ENCODE measurements at regions not wholly inside any gene's neighbourhood (a gene's known extent, or its start where the extent isn't known, plus 50 kb on each side); places are given as distances from the start of the nearest gene placed in this dataset.
"Not testable (repeated sequence)": the region's sequence is repeated elsewhere in the genome, so short reads cannot be mapped to it uniquely, and the experiment has no call there.

DNA sequence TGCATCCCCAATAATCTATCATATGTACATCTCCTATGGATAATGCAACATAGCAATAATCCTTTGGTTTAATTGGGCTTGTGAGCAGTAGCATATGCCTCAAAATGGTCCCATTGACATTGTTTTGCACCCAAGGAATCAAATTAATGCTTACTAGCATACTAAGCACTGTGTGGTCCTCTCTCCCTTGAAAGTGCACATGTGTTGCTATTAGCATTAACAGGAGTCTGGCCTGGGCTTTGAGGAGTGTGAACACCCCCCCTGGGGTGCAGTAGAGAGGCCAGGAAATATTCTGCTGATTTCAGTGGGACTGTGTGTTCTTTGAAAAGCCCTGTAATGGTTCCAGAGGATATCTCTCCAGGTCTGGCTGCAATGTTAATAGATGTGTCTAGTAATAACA is 1148.4 kb downstream of the VRK1 start:
- DNase-seq (ENCODE audit: low read depth), result no peak

DNA sequence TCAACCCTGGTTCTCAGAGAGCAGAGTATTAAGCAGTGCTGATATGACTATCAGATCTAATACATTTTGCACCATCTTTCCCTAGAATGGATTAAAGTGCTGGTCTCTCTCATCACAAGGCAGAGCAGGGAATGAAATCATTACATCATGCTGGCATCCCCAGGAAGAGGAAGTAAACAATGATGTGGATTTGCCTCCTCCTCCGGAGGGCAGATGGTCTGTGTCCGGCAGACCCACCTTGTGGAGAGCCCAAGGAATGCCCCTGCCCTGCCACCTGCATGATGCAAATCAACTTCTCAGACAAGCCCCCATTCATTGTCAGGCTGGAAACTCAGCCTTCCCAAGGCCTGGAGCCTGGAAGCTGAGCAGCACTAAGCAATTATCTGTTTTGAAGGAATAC is 1149.1 kb downstream of the VRK1 start:
- no peak for DNase-seq (ENCODE audit: low read depth)

DNA sequence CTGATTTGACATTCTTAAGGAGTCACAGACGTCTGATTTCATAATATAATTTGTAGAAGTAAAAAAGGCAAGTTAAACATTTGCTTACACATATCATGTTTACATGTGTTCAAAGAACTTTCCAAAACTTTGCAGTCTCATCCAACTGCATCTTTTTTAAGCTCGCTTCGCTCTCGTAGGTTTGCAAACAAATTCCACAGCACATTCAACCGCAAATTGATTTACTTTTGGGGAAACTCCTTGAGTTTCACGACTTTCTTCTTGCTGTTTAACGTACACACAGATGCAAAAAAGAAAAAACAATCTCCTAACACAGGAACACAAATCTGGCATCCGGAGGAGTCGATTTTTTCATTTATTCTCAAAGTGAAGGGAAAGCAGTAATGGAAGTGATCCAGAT is 1149.5 kb downstream of the VRK1 start:
- DNase-seq (ENCODE audit: low read depth), result no peak

DNA sequence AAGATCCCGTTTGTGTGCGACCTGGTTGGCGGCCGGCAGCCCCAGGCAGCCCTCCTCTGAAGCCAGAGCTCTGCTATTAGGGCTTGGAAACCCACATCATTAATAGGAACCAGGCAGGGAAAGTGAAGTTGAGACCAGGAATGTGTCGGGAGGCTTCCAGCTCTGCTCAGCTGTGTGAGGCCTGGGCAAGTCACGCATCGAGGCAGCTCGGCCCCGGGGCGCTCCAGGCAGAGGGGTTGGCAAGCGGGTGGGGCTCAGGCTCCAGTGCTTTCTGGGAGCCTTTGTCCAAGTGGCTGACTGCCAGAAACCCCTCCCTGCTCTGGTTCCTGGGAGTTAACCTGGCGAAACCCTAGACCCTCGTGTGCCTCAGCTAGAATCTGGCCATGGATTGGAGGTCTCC is 1151.7 kb downstream of the VRK1 start:
- no peak for DNase-seq (ENCODE audit: low read depth)

DNA sequence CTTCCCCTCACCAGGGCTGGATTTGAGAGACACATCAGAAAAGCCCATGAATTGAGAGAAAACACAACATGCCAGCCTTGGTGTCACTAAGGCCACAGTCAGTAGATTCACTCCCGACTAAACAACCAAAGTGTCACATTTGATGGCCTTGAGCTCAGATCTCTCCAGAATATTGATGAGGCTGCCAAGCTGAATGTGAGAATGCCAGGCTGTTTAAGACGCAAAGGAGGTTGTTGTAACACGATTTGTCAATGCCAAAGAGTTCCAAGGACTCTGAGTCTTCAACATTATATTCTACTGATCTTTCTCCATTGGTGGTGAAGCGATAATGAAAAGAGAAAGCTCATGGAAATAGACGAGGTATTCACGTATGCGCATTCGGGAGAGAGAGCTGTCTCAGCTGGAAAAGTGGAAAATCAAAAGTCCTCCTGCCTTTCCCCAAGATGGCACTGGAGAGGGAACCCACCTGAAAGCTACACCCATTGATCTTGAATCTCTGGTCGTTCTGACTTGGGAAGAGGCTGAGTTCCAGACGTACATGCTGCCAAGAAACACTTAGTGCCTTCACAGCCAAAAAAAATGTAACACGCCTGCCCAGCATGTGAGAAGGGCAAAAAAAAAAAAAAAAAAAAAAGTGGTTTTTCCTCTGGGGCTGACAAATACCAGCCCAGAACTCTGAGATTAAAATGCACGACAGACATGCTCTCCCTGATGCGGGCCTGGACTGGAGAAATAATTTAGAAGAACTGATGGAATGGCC is 1159.6 kb downstream of the VRK1 start:
- DNase-seq (ENCODE audit: low read depth), result no peak

DNA sequence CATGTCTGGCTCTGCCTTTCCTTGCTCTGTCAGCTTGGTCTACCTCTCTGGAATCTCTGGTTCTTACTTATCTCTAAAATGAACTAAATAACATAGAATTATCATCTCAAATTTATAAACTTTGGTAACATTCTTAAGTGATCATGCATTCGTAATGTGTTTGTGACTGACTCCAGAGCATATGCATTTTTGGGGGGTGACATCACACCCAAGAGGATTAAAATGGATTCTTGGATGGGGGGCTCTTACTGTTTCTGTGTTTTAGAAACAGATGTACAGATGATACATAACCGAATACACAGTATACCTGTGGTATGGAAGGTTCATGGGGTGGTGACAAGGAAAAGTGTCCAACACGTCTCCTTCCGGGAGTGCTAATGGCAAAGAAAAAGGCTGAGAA is 1162.1 kb downstream of the VRK1 start:
- no peak for DNase-seq (ENCODE audit: low read depth)

GRCh38 chr14:97960436-97960835 is 1163.3 kb downstream of the VRK1 start:
- no peak for DNase-seq (ENCODE audit: low read depth)

GRCh38 chr14:97970222-97970621 is 1173.0 kb downstream of the VRK1 start:
- DNase-seq (ENCODE audit: low read depth), result no peak

GRCh38 chr14:97975216-97975615 is 1178.0 kb downstream of the VRK1 start:
- DNase-seq (ENCODE audit: low read depth), result no peak

DNA sequence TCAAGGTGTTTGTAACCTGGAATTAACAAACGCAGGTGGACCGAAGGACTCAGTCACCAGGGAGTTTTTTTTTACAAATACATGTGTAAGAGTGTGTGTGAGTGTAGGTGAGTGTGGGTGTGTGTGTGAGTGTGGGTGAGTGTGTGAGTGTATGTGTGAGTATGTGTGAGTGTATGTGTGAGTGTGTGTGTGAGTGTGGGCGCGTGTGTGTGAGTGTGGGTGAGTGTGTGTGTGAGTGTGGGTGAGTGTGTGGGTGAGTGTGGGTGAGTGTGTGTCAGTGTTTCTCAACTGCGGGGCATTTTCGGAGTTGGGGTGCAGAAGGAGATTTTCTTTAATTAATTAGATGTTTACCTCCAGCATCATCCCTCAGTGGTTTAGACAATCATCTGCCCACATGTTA is 1178.8 kb downstream of the VRK1 start:
- no peak for DNase-seq (ENCODE audit: low read depth)

DNA sequence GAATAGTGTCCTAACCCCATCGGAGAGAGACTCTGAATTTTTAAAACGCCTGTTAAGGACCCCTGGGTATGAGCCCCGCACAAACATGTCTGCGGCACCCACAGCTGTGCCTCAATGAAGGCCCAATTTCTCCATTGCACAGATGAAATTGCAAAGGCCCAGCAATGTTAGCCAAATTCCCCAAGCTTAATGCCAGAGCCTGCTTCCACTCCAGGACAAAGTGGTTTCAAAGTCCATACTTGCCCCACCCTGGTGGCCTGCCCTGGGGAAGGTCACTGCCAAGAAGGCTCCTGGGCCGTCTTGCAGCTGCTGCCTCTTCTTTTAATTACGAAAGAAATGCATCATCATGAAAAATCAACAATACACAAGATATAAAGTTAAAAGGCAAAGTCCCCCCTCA is 1179.7 kb downstream of the VRK1 start:
- no peak for DNase-seq (ENCODE audit: low read depth)

GRCh38 chr14:97977651-97978261 is 1180.6 kb downstream of the VRK1 start:
- no peak for DNase-seq (ENCODE audit: low read depth)

DNA sequence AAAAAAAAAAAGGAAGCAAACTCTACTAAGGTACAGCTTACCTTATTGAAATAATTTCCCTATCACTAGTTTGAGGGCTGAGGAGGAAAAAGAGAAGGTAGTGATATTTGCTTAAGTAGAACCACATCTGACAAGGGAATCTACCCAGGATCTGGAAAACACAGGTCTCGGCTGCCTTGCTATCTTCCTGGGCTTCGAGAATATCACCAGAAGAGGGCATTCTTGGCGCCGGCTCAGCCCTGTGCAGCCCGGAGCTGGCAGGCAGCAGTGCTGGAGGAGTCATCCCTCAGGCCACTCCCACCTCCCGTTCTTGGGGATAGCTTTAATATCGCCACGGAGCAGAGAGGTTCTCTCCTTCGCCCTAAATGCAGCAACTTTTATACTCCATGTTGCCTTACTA is 1181.2 kb downstream of the VRK1 start:
- DNase-seq (ENCODE audit: low read depth), result no peak

GRCh38 chr14:97993508-97994019 is 1196.4 kb downstream of the VRK1 start:
- no peak for DNase-seq (ENCODE audit: low read depth)

GRCh38 chr14:97994020-97994531 is 1196.9 kb downstream of the VRK1 start:
- no peak for DNase-seq (ENCODE audit: low read depth)

DNA sequence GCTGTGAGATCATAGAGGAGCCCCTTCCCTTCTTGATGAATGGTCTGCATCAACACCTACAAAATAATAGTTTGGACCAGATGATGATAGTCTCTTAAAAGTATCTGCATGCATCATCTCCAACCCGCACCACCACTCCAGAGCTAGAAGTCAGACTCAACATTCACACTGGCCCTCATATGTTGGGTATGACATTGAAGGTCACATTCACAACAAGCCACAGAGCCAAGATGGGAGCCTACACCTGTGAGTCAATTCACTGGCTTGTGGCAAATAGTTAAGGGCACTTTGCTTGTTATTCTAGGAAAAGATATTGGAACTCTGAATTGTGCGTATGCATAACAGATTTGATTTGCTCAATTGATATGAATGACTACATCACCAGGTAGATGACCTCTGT is 1197.9 kb downstream of the VRK1 start:
- no peak for DNase-seq (ENCODE audit: low read depth)

DNA sequence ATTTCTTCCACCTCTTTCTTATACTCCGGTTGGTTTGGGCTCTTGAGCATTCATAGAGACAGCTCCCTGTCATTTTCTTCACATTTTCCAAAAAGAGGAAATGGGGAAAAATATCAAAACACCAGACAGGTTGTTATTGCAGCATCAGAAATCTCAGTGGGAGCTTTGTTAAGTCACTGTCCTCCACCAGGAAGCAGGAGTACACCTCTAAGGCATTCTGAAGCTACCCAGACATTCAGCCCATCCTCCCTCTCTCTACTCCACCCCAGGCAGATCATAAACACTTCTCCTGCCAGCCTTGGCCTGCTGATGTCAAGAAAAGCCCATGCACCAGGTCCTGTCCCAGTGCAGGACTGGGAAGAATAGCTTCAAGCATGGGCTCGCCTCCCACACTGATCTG is 1198.3 kb downstream of the VRK1 start:
- no peak for DNase-seq (ENCODE audit: low read depth)

DNA sequence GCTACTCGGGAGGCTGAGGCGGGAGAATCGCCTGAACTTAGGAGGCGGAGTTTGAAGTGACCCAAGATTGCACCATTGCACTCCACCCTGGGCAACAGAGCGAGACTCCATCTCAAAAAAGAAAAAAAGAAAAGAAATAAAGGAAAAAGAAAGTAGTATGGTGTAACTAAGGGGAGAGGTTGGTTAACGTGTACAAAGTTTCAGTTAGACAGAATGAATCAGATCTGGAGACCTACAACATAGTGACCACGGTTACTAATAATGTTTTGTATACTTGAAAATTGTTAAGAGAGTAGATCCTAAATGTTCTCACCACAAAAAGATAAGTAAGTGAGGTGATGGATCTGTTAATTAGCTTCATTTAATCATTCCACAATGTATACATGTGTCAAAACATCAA is 1208.8 kb downstream of the VRK1 start:
- no peak for DNase-seq (ENCODE audit: low read depth)

- DNase-seq (ENCODE audit: low read depth), result no peak
Observed at GRCh38 chr14:98008381-98009113, 1211.4 kb downstream of the VRK1 start.

- not testable (repeated sequence) for DNase-seq (ENCODE audit: low read depth)
Observed at GRCh38 chr14:98009177-98009576, 1212.0 kb downstream of the VRK1 start.

- no peak for DNase-seq (ENCODE audit: low read depth)
Observed at GRCh38 chr14:98010784-98011183, 1213.6 kb downstream of the VRK1 start.

GRCh38 chr14:98014851-98015615 is 1217.9 kb downstream of the VRK1 start:
- DNase-seq (ENCODE audit: low read depth), result no peak
